AG04449 (cell line): ENCODE measurements at regions not wholly inside any gene's neighbourhood (a gene's known extent, or its start where the extent isn't known, plus 50 kb on each side); places are given as distances from the start of the nearest gene placed in this dataset.
"Not testable (repeated sequence)": the region's sequence is repeated elsewhere in the genome, so short reads cannot be mapped to it uniquely, and the experiment has no call there.

Experiments
- CTCF ChIA-PET: fragments of 350-600 bp; formaldehyde crosslinking; extraction: SDS; loops from one replicate; lab custom pipeline; 2021; ENCODE audit warnings: antibody characterized with exemption; lab: Yijun Ruan, JAX
- POLR2A ChIA-PET: fragments of 400-600, 350-600 bp; formaldehyde crosslinking; extraction: SDS; loops from one replicate; lab custom pipeline; 2020; ENCODE audit warnings: antibody characterized with exemption, inconsistent platforms; lab: Yijun Ruan, JAX
- DNase-seq: peaks from one replicate; pipeline ENCODE4 v3.0.0-alpha.2; 2010; ENCODE audit warnings: low read depth, low spot score
- H3K4me3 ChIP-seq: 2 replicates; pipeline ENCODE4 v1.5.1; 2011; ENCODE audit warnings: low read depth, mild to moderate bottlenecking, control low read depth, low read length
- CTCF ChIP-seq: IDR thresholded peaks from one replicate; pipeline ENCODE4 v1.5.1; 2011; ENCODE audit warnings: mild to moderate bottlenecking, moderate library complexity, low read length, control low read depth, inconsistent platforms; ENCODE audit not compliant: insufficient read depth; ENCODE audit errors: missing control alignments

GRCh38 chr13:38463048-38463447, 113.4 kb downstream of the UFM1 start:
- TF ChIP-seq CTCF: no peak
- POLR2A ChIA-PET: no interaction called here
- DNase-seq: no peak
- CTCF ChIA-PET: no interaction called here
- H3K4me3 ChIP-seq: no peak overlapping the region

DNA sequence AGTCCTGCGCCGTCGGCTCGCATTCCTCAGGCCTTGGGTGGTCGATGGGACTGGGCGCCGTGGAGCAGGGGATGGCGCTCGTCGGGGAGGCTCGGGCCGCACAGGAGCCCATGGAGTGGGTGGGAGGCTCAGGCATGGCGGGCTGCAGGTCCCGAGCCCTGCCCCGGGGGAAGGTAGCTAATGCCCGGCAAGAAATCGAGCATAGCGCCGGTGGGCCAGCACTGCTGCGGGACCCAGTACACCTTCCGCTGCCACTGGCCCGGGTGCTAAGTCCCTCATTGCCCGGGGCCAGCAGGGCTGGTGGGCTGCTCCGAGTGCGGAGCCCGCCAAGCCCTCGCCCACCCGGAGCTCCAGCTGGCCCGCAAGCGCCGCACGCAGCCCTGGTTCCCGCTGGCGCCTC, 122.8 kb downstream of the UFM1 start:
- CTCF ChIA-PET, H3K4me3 ChIP-seq, DNase-seq, POLR2A ChIA-PET: not testable (repeated sequence)

- CTCF ChIA-PET: no interaction called here
- H3K4me3 ChIP-seq: no peak overlapping the region
- POLR2A ChIA-PET: no interaction called here
- TF ChIP-seq CTCF: no peak
- no peak for DNase-seq
Observed at GRCh38 chr13:38473305-38473704, 123.7 kb downstream of the UFM1 start.

DNA sequence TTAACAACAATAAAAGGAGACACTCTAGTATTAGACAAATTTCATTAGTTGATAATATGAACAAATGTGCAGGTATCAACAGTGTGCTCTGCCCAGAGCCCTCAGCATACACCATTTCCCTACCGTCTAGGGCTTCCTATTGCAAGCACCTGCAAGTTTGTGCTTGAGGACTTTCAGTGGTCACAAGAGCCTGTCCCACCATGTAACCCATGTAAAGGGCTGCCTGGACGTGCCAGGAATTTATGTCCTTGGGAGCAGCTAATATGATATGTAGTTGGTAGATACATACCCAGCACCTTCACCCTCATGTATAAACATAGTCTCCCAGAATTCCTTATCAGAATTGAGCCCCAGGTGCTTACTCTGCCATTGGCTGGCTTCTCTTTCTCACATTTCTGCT, 128.0 kb downstream of the UFM1 start:
- CTCF ChIA-PET: no interaction called here
- no peak overlapping the region for H3K4me3 ChIP-seq
- no peak for DNase-seq
- POLR2A ChIA-PET: no interaction called here
- TF ChIP-seq CTCF: no peak

- ChIA-PET CTCF (no interaction called here), POLR2A (no interaction called here)
- DNase-seq: no peak
- TF ChIP-seq CTCF: no peak
- no peak overlapping the region for H3K4me3 ChIP-seq
Observed at GRCh38 chr13:38483623-38484022, 134.0 kb downstream of the UFM1 start.

GRCh38 chr13:38490657-38491056, 141.0 kb downstream of the UFM1 start:
- POLR2A ChIA-PET: no interaction called here
- H3K4me3 ChIP-seq: no peak overlapping the region
- TF ChIP-seq CTCF: no peak
- DNase-seq: no peak
- CTCF ChIA-PET: no interaction called here

- CTCF ChIA-PET: no interaction called here
- POLR2A ChIA-PET: no interaction called here
- DNase-seq: no peak
- TF ChIP-seq CTCF: no peak
- H3K4me3 ChIP-seq: no peak overlapping the region
Observed at GRCh38 chr13:38494445-38494844, 144.8 kb downstream of the UFM1 start.
